ENCODE measurements at regions not wholly inside any gene's neighbourhood (a gene's known extent, or its start where the extent isn't known, plus 50 kb on each side); places are given as distances from the start of the nearest gene placed in this dataset.

DNA sequence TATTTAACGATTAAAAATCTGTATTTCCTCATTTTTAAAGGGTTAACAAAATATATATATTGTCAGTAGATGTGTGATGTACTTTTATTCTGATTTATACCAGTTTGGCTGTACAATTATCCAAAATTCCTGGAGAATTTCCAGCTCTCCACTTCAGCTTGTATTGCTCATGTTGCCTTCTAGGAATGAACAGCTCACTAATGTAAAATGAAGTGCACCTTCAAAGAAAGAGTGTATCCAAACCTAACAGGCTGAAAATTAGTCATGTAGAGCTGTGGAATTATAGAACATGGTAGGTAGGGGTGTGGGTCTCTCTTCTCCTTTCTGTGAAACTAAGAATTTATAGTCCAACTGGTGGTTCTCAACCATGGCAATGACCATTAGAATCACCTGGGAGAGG, 362.0 kb downstream of the ETNK1 start:
- no peak for TF ChIP-seq CTCF (IDR thresholded peaks at IDR 0.05)
- TF ChIP-seq NR1H2 (CRISPR knock-in tag; IDR thresholded peaks at IDR 0.05): no peak
- TF ChIP-seq TEAD1 (CRISPR knock-in tag; IDR thresholded peaks at IDR 0.05): no peak
- no peak for TF ChIP-seq GTF2I (CRISPR knock-in tag; conservative IDR thresholded peaks at IDR 0.05)
